ENCODE measurements at regions not wholly inside any gene's neighbourhood (a gene's known extent, or its start where the extent isn't known, plus 50 kb on each side); places are given as distances from the start of the nearest gene placed in this dataset.

DNA sequence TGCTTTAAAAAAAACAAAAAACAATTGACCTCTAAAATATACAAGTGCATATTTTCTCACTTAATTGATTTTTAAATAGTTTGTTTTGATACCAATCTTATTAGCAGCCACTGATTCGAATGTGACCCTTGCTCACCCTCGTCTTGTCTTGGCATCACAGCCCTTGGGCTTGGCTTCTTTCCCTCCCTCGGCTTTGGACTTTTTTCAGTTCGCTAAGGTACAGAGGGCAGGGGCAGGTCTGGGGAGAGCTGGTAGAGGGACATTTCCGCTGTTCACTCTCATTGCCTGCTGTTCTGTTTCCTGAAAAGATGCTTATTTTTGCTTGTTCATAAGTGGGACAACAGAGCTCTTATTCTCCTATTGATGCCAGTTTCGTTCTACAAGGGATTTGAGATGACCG, 88.5 kb upstream of the RPS6KA3 start (continued):
- no peak for TF ChIP-seq FOXM1 (IDR thresholded peaks at IDR 0.05; ENCODE audit: low read depth)
- TF ChIP-seq FOXM1 (CRISPR knock-in tag; IDR thresholded peaks at IDR 0.05; ENCODE audit: low read depth), result no peak
- no peak for TF ChIP-seq MCM7 (IDR thresholded peaks at IDR 0.05)
- no peak for TF ChIP-seq ZBTB7A (IDR thresholded peaks at IDR 0.05; ENCODE audit: borderline replicate concordance, control insufficient read depth, low read depth, low read length)
- TF ChIP-seq, protein P1, sequence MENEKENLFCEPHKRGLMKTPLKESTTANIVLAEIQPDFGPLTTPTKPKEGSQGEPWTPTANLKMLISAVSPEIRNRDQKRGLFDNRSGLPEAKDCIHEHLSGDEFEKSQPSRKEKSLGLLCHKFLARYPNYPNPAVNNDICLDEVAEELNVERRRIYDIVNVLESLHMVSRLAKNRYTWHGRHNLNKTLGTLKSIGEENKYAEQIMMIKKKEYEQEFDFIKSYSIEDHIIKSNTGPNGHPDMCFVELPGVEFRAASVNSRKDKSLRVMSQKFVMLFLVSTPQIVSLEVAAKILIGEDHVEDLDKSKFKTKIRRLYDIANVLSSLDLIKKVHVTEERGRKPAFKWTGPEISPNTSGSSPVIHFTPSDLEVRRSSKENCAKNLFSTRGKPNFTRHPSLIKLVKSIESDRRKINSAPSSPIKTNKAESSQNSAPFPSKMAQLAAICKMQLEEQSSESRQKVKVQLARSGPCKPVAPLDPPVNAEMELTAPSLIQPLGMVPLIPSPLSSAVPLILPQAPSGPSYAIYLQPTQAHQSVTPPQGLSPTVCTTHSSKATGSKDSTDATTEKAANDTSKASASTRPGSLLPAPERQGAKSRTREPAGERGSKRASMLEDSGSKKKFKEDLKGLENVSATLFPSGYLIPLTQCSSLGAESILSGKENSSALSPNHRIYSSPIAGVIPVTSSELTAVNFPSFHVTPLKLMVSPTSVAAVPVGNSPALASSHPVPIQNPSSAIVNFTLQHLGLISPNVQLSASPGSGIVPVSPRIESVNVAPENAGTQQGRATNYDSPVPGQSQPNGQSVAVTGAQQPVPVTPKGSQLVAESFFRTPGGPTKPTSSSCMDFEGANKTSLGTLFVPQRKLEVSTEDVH (IDR thresholded peaks at IDR 0.05; ENCODE audit: low read depth, partially characterized antibody), result no peak
- no peak for TF ChIP-seq PTBP1 (IDR thresholded peaks at IDR 0.05; ENCODE audit: low read depth, low read length)
- TF ChIP-seq TBP (optimal IDR thresholded peaks at IDR 0.05; ENCODE audit: low read depth, low read length), result no peak
- TF ChIP-seq, protein P2, sequence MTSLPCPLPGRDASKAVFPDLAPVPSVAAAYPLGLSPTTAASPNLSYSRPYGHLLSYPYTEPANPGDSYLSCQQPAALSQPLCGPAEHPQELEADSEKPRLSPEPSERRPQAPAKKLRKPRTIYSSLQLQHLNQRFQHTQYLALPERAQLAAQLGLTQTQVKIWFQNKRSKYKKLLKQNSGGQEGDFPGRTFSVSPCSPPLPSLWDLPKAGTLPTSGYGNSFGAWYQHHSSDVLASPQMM (CRISPR knock-in tag; IDR thresholded peaks at IDR 0.05), result no peak
- no peak for TF ChIP-seq BACH1 (tag; IDR thresholded peaks at IDR 0.05)

DNA sequence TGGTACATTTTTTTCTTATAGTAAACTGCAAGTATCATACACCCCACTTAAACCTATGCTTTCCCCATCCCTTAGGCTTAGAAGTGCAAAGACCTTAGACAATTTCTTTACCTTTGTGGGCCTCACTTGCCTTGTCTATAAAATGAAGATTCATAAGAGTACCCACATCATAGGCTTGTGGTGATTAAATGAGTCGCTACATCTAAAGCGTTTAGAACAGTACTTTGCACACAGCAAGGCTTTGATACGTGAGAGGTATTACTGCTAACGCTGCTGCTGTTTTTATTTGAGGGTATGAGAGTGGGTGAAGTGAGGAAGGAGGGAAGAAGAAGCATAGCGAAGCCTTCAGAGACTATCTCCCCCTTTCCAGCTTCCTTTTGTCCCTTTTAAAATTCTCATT, 87.8 kb upstream of the RPS6KA3 start:
- WGBS (ENCODE audit: insufficient coverage, low coverage, missing lambda C conversion rate), result no CpG with 5 or more reads among the region's 5 CpGs
- Histone ChIP-seq H3K9me3 (replicated peaks; ENCODE audit: control insufficient read depth, insufficient read depth, low read depth, low read length) (no peaks in the 10 kb centered on the region), H3K9me1 (ENCODE audit: control insufficient read depth, insufficient read depth, low read length) (no peaks in the 10 kb centered on the region), H3K27ac (ENCODE audit: extremely low read depth, low read depth, low read length) (no peak overlapping the region), H4K20me1 (replicated peaks; ENCODE audit: control insufficient read depth, insufficient read depth, low read length) (no peaks in the 10 kb centered on the region), H3K4me3 (no peak overlapping the region), H3K9ac (ENCODE audit: insufficient read depth in 1 of 2, low read depth in 2 of 2, low read length in 2 of 2) (no peak overlapping the region), H3K36me3 (ENCODE audit: control insufficient read depth, insufficient read depth, low read length) (no peaks in the 10 kb centered on the region), H2AFZ (ENCODE audit: low read depth, low read length) (no peak overlapping the region), H3K4me2 (ENCODE audit: insufficient read depth, low read length) (no peak overlapping the region), H3K79me2 (ENCODE audit: control insufficient read depth, insufficient read depth, low read length) (no peaks in the 10 kb centered on the region), H3K4me1 (replicated peaks in 1 of 2; ENCODE audit: control insufficient read depth in 2 of 2, insufficient read depth in 2 of 2, low read length in 2 of 2) (no peaks in the 10 kb centered on the region), H3K27me3 (ENCODE audit: control insufficient read depth in 2 of 2, insufficient read depth in 2 of 2, low read length in 2 of 2) (no peaks in the 10 kb centered on the region; a peak in 1 of 5 replicates)
- CTCF ChIA-PET (ENCODE audit: low intra/inter-chr PET ratio), result no interaction called here
- no peak for FAIRE-seq
- in situ Hi-C loops (cut with MboI) (no loop called here), intact Hi-C loops (cut with micrococcal nuclease) (no loop called here)
- no TSS peak for BruUV-seq (replicated peaks)
- ATAC-seq, result no peak
- DNase-seq (ENCODE audit: extremely low read depth in 1 of 4, low spot score in 3 of 4), result no peak
- POLR2A ChIA-PET, result no interaction called here
- TF ChIP-seq, protein P3, sequence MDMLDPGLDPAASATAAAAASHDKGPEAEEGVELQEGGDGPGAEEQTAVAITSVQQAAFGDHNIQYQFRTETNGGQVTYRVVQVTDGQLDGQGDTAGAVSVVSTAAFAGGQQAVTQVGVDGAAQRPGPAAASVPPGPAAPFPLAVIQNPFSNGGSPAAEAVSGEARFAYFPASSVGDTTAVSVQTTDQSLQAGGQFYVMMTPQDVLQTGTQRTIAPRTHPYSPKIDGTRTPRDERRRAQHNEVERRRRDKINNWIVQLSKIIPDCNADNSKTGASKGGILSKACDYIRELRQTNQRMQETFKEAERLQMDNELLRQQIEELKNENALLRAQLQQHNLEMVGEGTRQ (CRISPR knock-in tag; IDR thresholded peaks at IDR 0.05), result no peak
- TF ChIP-seq ZNF12 (CRISPR knock-in tag; IDR thresholded peaks at IDR 0.05) (no peak), KAT7 (CRISPR knock-in tag; IDR thresholded peaks at IDR 0.05; ENCODE audit: borderline replicate concordance) (no peak), ZNF224 (CRISPR knock-in tag; IDR thresholded peaks at IDR 0.05) (no peak), BMI1 (IDR thresholded peaks at IDR 0.05; ENCODE audit: low read length) (no peak), TCF7 (IDR thresholded peaks at IDR 0.05; ENCODE audit: borderline replicate concordance) (no peak), YBX1 (IDR thresholded peaks at IDR 0.05) (no peak)
- TF ChIP-seq, protein P4, sequence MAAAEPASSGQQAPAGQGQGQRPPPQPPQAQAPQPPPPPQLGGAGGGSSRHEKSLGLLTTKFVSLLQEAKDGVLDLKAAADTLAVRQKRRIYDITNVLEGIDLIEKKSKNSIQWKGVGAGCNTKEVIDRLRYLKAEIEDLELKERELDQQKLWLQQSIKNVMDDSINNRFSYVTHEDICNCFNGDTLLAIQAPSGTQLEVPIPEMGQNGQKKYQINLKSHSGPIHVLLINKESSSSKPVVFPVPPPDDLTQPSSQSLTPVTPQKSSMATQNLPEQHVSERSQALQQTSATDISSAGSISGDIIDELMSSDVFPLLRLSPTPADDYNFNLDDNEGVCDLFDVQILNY (CRISPR knock-in tag; IDR thresholded peaks at IDR 0.05), result no peak
- TF ChIP-seq, protein P5, sequence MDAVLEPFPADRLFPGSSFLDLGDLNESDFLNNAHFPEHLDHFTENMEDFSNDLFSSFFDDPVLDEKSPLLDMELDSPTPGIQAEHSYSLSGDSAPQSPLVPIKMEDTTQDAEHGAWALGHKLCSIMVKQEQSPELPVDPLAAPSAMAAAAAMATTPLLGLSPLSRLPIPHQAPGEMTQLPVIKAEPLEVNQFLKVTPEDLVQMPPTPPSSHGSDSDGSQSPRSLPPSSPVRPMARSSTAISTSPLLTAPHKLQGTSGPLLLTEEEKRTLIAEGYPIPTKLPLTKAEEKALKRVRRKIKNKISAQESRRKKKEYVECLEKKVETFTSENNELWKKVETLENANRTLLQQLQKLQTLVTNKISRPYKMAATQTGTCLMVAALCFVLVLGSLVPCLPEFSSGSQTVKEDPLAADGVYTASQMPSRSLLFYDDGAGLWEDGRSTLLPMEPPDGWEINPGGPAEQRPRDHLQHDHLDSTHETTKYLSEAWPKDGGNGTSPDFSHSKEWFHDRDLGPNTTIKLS (IDR thresholded peaks at IDR 0.05; ENCODE audit: borderline replicate concordance, low read depth), result no peak

Data from K562 (cell line).